OCI-LY7 (cell line): ENCODE measurements at regions not wholly inside any gene's neighbourhood (a gene's known extent, or its start where the extent isn't known, plus 50 kb on each side); places are given as distances from the start of the nearest gene placed in this dataset.

Source experiments
- EZH2phosphoT487 ChIP-seq: fragments of 200-600 bp; sonication (generic); IDR thresholded peaks from 2 replicates; pipeline ENCODE4 v1.6.1; 2018; ENCODE audit warnings: low read depth, borderline replicate concordance, mild to moderate bottlenecking, mixed run types, antibody characterized with exemption, low read length, moderate library complexity, mixed read lengths
- TF ChIP-seq, protein P1 (sequence below): fragments of 200-600 bp; sonication (generic); conservative IDR thresholded peaks from 2 replicates; pipeline ENCODE4 v1.5.1; 2014; ENCODE audit warnings: mild to moderate bottlenecking, antibody characterized with exemption, low read length, moderate library complexity, mixed read lengths

DNA sequence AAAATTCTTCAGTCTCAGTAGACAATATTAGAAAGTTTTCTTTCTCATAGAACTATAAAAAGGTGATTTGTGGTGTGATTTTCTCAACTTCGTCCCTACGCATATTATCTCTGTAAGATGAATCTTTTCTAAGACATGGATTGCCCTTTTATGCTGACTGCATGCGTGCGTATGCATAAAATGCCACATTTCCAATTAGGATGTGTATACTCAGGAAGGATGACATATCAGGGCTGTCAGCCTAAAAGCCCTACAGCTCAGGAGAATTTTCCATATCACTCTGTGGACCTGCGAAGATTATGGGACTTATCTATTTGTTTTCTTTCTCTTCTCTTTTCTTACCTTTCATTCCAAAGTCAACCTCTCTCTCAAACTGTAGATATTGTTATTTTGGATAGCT is 166.5 kb upstream of the GPC6 start:
- TF ChIP-seq, protein P1, sequence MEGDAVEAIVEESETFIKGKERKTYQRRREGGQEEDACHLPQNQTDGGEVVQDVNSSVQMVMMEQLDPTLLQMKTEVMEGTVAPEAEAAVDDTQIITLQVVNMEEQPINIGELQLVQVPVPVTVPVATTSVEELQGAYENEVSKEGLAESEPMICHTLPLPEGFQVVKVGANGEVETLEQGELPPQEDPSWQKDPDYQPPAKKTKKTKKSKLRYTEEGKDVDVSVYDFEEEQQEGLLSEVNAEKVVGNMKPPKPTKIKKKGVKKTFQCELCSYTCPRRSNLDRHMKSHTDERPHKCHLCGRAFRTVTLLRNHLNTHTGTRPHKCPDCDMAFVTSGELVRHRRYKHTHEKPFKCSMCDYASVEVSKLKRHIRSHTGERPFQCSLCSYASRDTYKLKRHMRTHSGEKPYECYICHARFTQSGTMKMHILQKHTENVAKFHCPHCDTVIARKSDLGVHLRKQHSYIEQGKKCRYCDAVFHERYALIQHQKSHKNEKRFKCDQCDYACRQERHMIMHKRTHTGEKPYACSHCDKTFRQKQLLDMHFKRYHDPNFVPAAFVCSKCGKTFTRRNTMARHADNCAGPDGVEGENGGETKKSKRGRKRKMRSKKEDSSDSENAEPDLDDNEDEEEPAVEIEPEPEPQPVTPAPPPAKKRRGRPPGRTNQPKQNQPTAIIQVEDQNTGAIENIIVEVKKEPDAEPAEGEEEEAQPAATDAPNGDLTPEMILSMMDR = no peak
- no peak for TF ChIP-seq EZH2phosphoT487
